ENCODE measurements at regions not wholly inside any gene's neighbourhood (a gene's known extent, or its start where the extent isn't known, plus 50 kb on each side); places are given as distances from the start of the nearest gene placed in this dataset.

GRCh38 chr13:106867249-106867648 lies 299.3 kb upstream of the ARGLU1 start:
- CTCF ChIA-PET = interaction anchor here (1.7 kb wide), 1 partner anchor 14 kb away, joined by 4 read pairs; no protein-coding TSS in a partner anchor
- POLR2A ChIA-PET = no interaction called here
- DNase-seq (ENCODE audit: extremely low spot score) = no peak
- no peak for TF ChIP-seq CTCF (IDR thresholded peaks at IDR 0.05; ENCODE audit: control extremely low read depth, extremely low read depth, low read depth, missing control alignments)

DNA sequence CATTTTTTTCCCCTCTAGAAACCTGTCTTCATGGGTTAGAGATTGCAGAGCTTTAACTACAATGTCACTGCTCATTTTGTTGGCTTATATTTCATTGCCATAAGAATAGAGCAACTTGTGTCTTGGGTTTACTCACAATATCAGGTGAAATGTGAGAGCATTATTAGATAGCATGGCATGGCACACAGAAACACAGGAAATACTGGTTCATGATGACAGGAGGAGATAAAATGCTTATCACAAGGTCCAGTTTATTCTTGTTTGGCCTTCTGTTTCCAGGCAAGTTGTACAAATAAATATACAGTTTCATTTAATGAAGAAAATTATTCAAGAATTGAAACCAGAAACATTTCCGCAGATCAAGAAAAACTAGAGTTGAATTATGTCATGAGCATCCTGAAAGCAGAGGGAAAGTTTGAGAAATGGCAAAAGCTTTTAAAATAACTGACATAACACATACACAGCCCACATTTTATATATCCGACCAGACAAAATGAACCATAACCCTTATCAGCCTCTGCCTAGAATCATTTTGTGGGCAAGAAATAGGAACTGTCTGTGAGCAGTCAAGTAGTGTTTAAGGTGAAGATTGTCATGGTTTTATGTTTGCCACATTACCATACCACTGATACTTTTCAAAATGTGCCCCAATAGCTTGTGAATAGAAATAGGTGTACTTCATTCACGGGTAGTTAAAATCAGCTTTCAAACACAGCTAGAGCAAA lies 297.9 kb upstream of the ARGLU1 start:
- no peak for DNase-seq (ENCODE audit: extremely low spot score)
- CTCF ChIA-PET = interaction anchor here (1.2 to 1.7 kb wide), 2 partner anchors 9 to 13 kb away, joined by 3 to 4 read pairs; no protein-coding TSS in a partner anchor
- POLR2A ChIA-PET = no interaction called here
- no peak for TF ChIP-seq CTCF (IDR thresholded peaks at IDR 0.05; ENCODE audit: control extremely low read depth, extremely low read depth, low read depth, missing control alignments)

DNA sequence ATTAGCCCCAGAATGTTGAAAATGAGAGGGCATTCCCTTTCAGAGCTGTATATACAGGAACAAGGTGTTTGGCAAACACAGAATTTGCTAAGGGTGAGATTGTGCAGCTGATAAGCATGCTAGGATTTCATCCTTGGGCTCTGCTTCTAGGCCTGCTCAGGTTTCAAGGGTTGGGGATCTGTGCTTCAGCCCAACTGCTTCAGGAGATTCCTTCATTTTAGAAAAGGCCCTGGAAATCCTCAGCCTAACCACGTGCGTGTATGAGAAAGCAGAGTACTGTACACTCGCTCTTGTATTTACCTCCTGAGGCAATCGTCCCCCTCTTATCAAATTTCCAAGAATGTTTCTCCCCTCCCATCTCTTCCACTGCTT lies 291.6 kb upstream of the ARGLU1 start:
- ChIA-PET CTCF (interaction anchor here (1.3 kb wide), 1 partner anchor 13 kb away, joined by 3 read pairs; no protein-coding TSS in a partner anchor), POLR2A (no interaction called here)
- no peak for DNase-seq (ENCODE audit: extremely low spot score)
- no peak for TF ChIP-seq CTCF (IDR thresholded peaks at IDR 0.05; ENCODE audit: control extremely low read depth, extremely low read depth, low read depth, missing control alignments)

- no peak for TF ChIP-seq CTCF (IDR thresholded peaks at IDR 0.05; ENCODE audit: control extremely low read depth, extremely low read depth, low read depth, missing control alignments)
- ChIA-PET POLR2A (no interaction called here), CTCF (interaction anchor here (1.3 kb wide), 1 partner anchor 13 kb away, joined by 3 read pairs; no protein-coding TSS in a partner anchor)
- DNase-seq (ENCODE audit: extremely low spot score) = no peak
These were observed 291.1 kb upstream of the ARGLU1 start for GRCh38 chr13:106858903-106859532.

GRCh38 chr13:106852436-106852835 lies 284.5 kb upstream of the ARGLU1 start:
- CTCF ChIA-PET = interaction anchor here (1.8 kb wide), 1 partner anchor 15 kb away, joined by 4 read pairs; no protein-coding TSS in a partner anchor
- POLR2A ChIA-PET = no interaction called here
- TF ChIP-seq CTCF (IDR thresholded peaks at IDR 0.05; ENCODE audit: control extremely low read depth, extremely low read depth, low read depth, missing control alignments) = no peak
- DNase-seq (ENCODE audit: extremely low spot score) = no peak

- DNase-seq (ENCODE audit: extremely low spot score) = no peak
- CTCF ChIA-PET = no interaction called here
- no peak for TF ChIP-seq CTCF (IDR thresholded peaks at IDR 0.05; ENCODE audit: control extremely low read depth, extremely low read depth, low read depth, missing control alignments)
- POLR2A ChIA-PET = no interaction called here
These were observed 283.2 kb upstream of the ARGLU1 start for GRCh38 chr13:106850973-106851650.
